Sigmoid colon (tissue), 6 donors: ENCODE measurements at regions not wholly inside any gene's neighbourhood (a gene's known extent, or its start where the extent isn't known, plus 50 kb on each side); places are given as distances from the start of the nearest gene placed in this dataset.
"Not testable (repeated sequence)": the region's sequence is repeated elsewhere in the genome, so short reads cannot be mapped to it uniquely, and the experiment has no call there.

Source experiments
- DNase-seq: peaks from one replicate; pipeline ENCODE4 v3.0.0-alpha.2; 2019
- H3K27ac ChIP-seq, 4 donors: fragments of 200-600 bp; sonication (generic); one replicate each; pipeline ENCODE4 v1.5.1; 2016 to 2019; ENCODE audit warnings: mild to moderate bottlenecking in 1 of 4
- H3K27me3 ChIP-seq, 3 donors: fragments of 200-600 bp; sonication (generic); one replicate each; pipeline ENCODE4 v1.5.1; 2019; ENCODE audit warnings: mild to moderate bottlenecking in 1 of 3
- H3K36me3 ChIP-seq, 4 donors: fragments of 200-600 bp; sonication (generic); one replicate each; pipeline ENCODE4 v1.5.1; 2016 to 2019
- H3K4me1 ChIP-seq, 4 donors: fragments of 200-600 bp; sonication (generic); one replicate each; pipeline ENCODE4 v1.5.1; 2017 to 2019
- H3K4me3 ChIP-seq, 4 donors: fragments of 200-600 bp; sonication (generic); one replicate each; pipeline ENCODE4 v1.5.1; 2017 to 2019; ENCODE audit warnings: mild to moderate bottlenecking in 2 of 4, moderate library complexity in 1 of 4
- H3K9me3 ChIP-seq, 4 donors: fragments of 200-600 bp in 3 of 4; sonication (generic) in 3 of 4; one replicate each; pipeline versions ENCODE4 v1.5.1 to v1.6.1; 2013 to 2019
- EP300 ChIP-seq, 4 donors: sonication (generic); formaldehyde crosslinking; IDR thresholded peaks; one replicate each; pipeline ENCODE4 v1.6.1; 2017; ENCODE audit warnings: antibody characterized with exemption in 4 of 4
- POLR2A ChIP-seq, 2 donors: fragments of 450-650 bp; IDR thresholded peaks; one replicate each; pipeline ENCODE4 v1.6.1; 2016; ENCODE audit warnings: antibody characterized with exemption in 2 of 2, mild to moderate bottlenecking in 2 of 2, moderate library complexity in 2 of 2
- POLR2AphosphoS5 ChIP-seq, 4 donors: sonication (generic); formaldehyde crosslinking; IDR thresholded peaks; one replicate each; pipeline ENCODE4 v1.6.1; 2017; ENCODE audit warnings: antibody characterized with exemption in 4 of 4
- WGBS, 2 donors: extraction: QIAGEN DNeasy Blood & Tissue Kit; methylation state at CpG; one replicate each; pipeline ENCODE4 v1.1.7; 2013; 5-methylcytosine and 5-hydroxymethylcytosine counted together
- intact Hi-C: fragments of 100-400 bp; cut with DNase I; formaldehyde crosslinking; loops from one replicate; pipeline ENCODE4 v1.15.1; 2023
- TF ChIP-seq, protein P1 (sequence below), 4 experiments: fragments of 450-650 bp in 3 of 4; fragments of 200-600 bp in 1 of 4; IDR thresholded peaks; one replicate each; pipeline ENCODE4 v1.5.1; 2016 to 2019; ENCODE audit warnings: antibody characterized with exemption in 4 of 4, mild to moderate bottlenecking in 3 of 4, moderate library complexity in 2 of 4
- donor health status: healthy with polysubstance abuse.
- donor health status: healthy.

DNA sequence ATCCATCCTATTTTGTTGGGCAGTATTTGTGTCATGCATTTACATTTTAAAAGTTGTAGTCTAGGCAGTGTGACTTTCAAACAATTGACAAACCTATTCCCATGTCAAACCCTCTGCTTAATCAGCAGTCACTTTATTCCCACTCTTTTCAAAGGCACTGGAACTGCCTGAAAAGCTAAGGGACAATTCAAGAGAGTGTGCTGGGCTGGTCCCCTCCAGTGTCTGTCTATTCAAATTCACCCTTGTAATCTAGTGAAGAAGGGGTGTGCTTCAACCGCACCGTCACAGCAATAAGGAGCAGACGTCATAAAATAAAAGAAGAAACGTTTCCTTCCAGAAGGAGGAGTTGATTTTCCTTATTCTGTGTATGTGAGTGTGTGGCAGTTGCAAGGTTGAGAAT is 197.0 kb upstream of the MAD2L1 start:
- H3K27ac ChIP-seq: no peak overlapping the region
- intact Hi-C loops: no loop called here
- H3K4me1 ChIP-seq: no peaks in the 10 kb centered on the region
- no peaks in the 10 kb centered on the region for H3K27me3 ChIP-seq
- no peak for TF ChIP-seq POLR2A (IDR thresholded peaks at IDR 0.05)
- no peak for TF ChIP-seq POLR2AphosphoS5 (IDR thresholded peaks at IDR 0.05)
- TF ChIP-seq, protein P1, sequence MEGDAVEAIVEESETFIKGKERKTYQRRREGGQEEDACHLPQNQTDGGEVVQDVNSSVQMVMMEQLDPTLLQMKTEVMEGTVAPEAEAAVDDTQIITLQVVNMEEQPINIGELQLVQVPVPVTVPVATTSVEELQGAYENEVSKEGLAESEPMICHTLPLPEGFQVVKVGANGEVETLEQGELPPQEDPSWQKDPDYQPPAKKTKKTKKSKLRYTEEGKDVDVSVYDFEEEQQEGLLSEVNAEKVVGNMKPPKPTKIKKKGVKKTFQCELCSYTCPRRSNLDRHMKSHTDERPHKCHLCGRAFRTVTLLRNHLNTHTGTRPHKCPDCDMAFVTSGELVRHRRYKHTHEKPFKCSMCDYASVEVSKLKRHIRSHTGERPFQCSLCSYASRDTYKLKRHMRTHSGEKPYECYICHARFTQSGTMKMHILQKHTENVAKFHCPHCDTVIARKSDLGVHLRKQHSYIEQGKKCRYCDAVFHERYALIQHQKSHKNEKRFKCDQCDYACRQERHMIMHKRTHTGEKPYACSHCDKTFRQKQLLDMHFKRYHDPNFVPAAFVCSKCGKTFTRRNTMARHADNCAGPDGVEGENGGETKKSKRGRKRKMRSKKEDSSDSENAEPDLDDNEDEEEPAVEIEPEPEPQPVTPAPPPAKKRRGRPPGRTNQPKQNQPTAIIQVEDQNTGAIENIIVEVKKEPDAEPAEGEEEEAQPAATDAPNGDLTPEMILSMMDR (IDR thresholded peaks at IDR 0.05): no peak
- no peak for TF ChIP-seq EP300 (IDR thresholded peaks at IDR 0.05)
- DNase-seq: no peak
- H3K4me3 ChIP-seq: no peak overlapping the region
- WGBS, 2 donors: 15 to 49% methylated on average over 4 of the region's 4 CpGs
- H3K9me3 ChIP-seq: no peaks in the 10 kb centered on the region
- no peaks in the 10 kb centered on the region for H3K36me3 ChIP-seq

DNA sequence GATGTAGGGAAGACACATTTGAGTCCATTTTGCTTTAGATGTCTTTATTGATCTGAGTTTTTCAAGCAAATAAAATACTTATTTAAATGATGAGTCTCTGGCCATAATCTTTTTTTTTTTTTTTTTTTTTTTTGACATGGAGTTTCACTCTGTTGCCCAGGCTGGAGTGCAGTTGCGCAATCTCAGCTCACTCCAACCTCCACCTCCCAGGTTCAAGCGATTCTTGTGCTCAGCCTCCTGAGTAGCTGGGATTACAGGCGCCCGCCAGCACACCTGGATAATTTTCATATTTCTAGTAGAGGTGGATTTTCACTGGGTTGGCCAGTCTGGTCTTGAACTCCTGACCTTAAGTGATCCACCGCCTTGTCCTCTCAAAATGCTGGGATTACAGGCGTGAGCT is 194.5 kb upstream of the MAD2L1 start:
- Histone ChIP-seq H3K36me3 (no peaks in the 10 kb centered on the region), H3K27ac (no peak overlapping the region), H3K27me3 (no peaks in the 10 kb centered on the region), H3K9me3 (no peaks in the 10 kb centered on the region), H3K4me3 (no peak overlapping the region), H3K4me1 (no peaks in the 10 kb centered on the region)
- no peak for TF ChIP-seq EP300 (IDR thresholded peaks at IDR 0.05)
- no peak for TF ChIP-seq POLR2A (IDR thresholded peaks at IDR 0.05)
- TF ChIP-seq, protein P1 (IDR thresholded peaks at IDR 0.05): no peak
- TF ChIP-seq POLR2AphosphoS5 (IDR thresholded peaks at IDR 0.05): no peak
- intact Hi-C loops: no loop called here
- 87 to 92% methylated on average over 6 of the region's 6 CpGs for WGBS, 2 donors
- no peak for DNase-seq

DNA sequence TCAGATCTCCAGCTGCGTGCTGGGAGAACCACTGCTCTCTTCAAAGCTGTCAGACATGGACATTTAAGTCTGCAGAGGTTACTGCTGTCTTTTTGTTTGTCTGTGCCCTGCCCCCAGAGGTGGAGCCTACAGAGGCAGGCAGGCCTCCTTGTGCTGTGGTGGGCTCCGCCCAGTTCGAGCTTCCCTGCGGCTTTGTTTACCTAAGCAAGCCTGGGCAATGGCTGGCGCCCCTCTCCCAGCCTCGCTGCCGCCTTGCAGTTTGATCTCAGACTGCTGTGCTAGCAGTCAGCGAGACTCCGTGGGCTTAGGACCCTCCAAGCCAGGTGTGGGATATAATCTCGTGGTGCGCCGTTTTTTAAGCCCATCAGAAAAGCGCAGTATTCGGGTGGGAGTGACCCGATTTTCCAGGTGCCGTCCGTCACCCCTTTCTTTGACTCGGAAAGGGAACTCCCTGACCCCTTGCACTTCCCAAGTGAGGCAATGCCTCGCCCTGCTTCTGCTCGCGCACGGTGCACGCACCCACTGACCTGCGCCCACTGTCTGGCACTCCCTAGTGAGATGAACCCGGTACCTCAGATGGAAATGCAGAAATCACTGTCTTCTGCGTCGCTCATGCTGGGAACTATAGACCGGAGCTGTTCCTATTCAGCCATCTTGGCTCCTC is 189.6 kb upstream of the MAD2L1 start:
- WGBS, 2 donors: 54 to 79% methylated on average over 26 to 27 of the region's 28 CpGs
- H3K27ac ChIP-seq, DNase-seq, intact Hi-C loops, H3K4me1 ChIP-seq, H3K4me3 ChIP-seq, H3K9me3 ChIP-seq, H3K27me3 ChIP-seq, H3K36me3 ChIP-seq: not testable (repeated sequence)

DNA sequence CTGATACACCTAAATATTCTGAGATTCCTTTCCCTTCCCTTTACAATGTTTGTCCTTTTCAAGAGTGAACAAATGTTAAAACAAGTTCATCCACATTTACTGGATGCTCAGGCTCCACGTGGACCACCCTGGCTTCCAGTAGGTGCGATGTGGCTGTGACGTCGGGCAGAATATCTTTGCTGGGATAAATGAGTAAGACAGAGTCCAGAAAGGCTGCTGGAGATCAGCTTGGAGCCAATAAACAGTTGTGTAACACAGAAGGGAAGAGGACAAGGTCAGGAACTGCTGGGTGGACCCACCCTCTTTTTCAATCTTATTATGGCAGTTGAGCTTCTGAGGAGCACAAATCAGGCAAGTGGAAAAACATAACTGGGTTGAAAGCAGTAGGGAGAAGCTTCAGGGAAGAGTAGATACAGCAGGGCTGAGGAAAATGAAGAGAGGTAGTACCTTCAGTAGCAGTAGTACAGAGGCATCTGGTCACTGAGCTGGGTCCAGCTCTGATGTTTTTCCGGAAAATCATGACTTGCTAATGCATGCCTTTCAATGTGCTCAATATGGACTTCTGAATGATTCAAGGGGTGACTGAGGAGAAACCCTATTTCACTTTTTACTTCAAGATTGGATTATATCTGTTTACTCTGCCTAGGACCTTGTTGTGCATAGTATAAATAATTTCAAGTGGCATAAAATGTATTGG is 171.8 kb upstream of the MAD2L1 start:
- no peaks in the 10 kb centered on the region for H3K9me3 ChIP-seq
- peaks cover 0 to 10% (median 0%) of the 10 kb centered on the region in 4 donors for H3K4me1 ChIP-seq
- H3K27ac ChIP-seq: no peak overlapping the region
- H3K4me3 ChIP-seq: no peak overlapping the region
- 80 to 86% methylated on average over 5 of the region's 5 CpGs for WGBS, 2 donors
- TF ChIP-seq, protein P1 (IDR thresholded peaks at IDR 0.05): no peak
- TF ChIP-seq POLR2A (IDR thresholded peaks at IDR 0.05): no peak
- TF ChIP-seq EP300 (IDR thresholded peaks at IDR 0.05): no peak
- TF ChIP-seq POLR2AphosphoS5 (IDR thresholded peaks at IDR 0.05): no peak
- intact Hi-C loops: no loop called here
- no peak for DNase-seq
- no peaks in the 10 kb centered on the region for H3K36me3 ChIP-seq
- H3K27me3 ChIP-seq: no peaks in the 10 kb centered on the region

DNA sequence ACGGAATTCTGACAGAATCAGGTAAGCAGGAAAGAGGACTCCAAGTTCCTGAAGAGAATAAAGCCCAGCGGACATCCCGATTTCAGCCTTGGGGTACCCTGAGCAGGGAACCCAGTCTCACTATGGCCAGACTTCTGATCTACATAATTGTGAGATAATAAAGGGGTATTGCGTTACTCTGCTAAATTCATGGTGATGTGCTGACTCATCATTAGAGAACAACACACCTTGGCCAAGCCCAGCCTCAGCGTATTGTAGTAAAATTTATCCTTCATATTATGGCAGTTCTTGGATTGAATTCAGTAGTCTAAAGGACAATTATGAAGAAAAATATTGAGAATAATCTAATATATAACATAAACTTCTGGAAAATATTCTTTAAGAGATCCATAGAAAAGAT is 170.2 kb upstream of the MAD2L1 start:
- H3K4me1 ChIP-seq: no peaks in the 10 kb centered on the region
- H3K4me3 ChIP-seq: no peak overlapping the region
- no peaks in the 10 kb centered on the region for H3K27me3 ChIP-seq
- 92 to 95% methylated on average over 5 of the region's 5 CpGs for WGBS, 2 donors
- no peaks in the 10 kb centered on the region for H3K36me3 ChIP-seq
- TF ChIP-seq POLR2A (IDR thresholded peaks at IDR 0.05): no peak
- no peak for TF ChIP-seq POLR2AphosphoS5 (IDR thresholded peaks at IDR 0.05)
- no peak for TF ChIP-seq EP300 (IDR thresholded peaks at IDR 0.05)
- TF ChIP-seq, protein P1 (IDR thresholded peaks at IDR 0.05): no peak
- intact Hi-C loops: no loop called here
- H3K9me3 ChIP-seq: no peaks in the 10 kb centered on the region
- H3K27ac ChIP-seq: no peak overlapping the region
- DNase-seq: no peak
